ENCODE measurements at regions not wholly inside any gene's neighbourhood (a gene's known extent, or its start where the extent isn't known, plus 50 kb on each side); places are given as distances from the start of the nearest gene placed in this dataset.

DNA sequence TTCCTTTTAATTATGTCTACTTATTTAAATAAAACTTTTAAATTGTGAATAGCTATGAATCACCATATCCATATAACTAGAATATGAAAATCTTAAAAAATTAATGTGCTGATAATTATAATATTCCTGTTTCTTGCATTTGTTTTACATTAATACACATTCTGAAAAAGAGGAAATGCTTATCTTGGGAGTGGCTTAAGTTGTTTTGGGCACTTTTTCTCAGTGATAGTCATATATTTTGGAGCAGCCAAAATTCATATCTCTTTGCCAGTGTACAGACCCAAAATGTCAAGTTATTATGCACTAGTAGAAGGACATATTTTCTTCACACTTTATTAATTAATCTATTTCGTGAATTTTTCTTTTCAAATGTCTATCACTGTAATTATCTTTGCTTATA lies 838.5 kb downstream of the USP25 start:
- no peaks in the 10 kb centered on the region for H3K9me3 ChIP-seq (ENCODE audit: low read depth)
- no peak overlapping the region for H3K27ac ChIP-seq
- no peaks in the 10 kb centered on the region for H3K36me3 ChIP-seq
- TF ChIP-seq, protein P1, sequence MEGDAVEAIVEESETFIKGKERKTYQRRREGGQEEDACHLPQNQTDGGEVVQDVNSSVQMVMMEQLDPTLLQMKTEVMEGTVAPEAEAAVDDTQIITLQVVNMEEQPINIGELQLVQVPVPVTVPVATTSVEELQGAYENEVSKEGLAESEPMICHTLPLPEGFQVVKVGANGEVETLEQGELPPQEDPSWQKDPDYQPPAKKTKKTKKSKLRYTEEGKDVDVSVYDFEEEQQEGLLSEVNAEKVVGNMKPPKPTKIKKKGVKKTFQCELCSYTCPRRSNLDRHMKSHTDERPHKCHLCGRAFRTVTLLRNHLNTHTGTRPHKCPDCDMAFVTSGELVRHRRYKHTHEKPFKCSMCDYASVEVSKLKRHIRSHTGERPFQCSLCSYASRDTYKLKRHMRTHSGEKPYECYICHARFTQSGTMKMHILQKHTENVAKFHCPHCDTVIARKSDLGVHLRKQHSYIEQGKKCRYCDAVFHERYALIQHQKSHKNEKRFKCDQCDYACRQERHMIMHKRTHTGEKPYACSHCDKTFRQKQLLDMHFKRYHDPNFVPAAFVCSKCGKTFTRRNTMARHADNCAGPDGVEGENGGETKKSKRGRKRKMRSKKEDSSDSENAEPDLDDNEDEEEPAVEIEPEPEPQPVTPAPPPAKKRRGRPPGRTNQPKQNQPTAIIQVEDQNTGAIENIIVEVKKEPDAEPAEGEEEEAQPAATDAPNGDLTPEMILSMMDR (IDR thresholded peaks at IDR 0.05; ENCODE audit: low read depth, low read length): no peak
- no peak overlapping the region for H3K4me3 ChIP-seq
- H3K27me3 ChIP-seq: no peaks in the 10 kb centered on the region
- DNase-seq (ENCODE audit: low read depth in 1 of 2, low spot score in 1 of 2): no peak
- no peaks in the 10 kb centered on the region for H3K4me1 ChIP-seq (ENCODE audit: low read depth)

GRCh38 chr21:16568661-16569060 lies 838.9 kb downstream of the USP25 start:
- Histone ChIP-seq H3K4me3 (no peak overlapping the region), H3K27me3 (no peaks in the 10 kb centered on the region), H3K4me1 (ENCODE audit: low read depth) (no peaks in the 10 kb centered on the region), H3K27ac (no peak overlapping the region), H3K36me3 (no peaks in the 10 kb centered on the region), H3K9me3 (ENCODE audit: low read depth) (no peaks in the 10 kb centered on the region)
- DNase-seq (ENCODE audit: low read depth in 1 of 2, low spot score in 1 of 2): no peak
- TF ChIP-seq, protein P1 (IDR thresholded peaks at IDR 0.05; ENCODE audit: low read depth, low read length): no peak

GRCh38 chr21:16569679-16570078 lies 839.9 kb downstream of the USP25 start:
- no peak overlapping the region for H3K27ac ChIP-seq
- no peaks in the 10 kb centered on the region for H3K36me3 ChIP-seq
- H3K9me3 ChIP-seq (ENCODE audit: low read depth): no peaks in the 10 kb centered on the region
- TF ChIP-seq, protein P1 (IDR thresholded peaks at IDR 0.05; ENCODE audit: low read depth, low read length): no peak
- no peak overlapping the region for H3K4me3 ChIP-seq
- no peak for DNase-seq (ENCODE audit: low read depth in 1 of 2, low spot score in 1 of 2)
- H3K4me1 ChIP-seq (ENCODE audit: low read depth): no peaks in the 10 kb centered on the region
- no peaks in the 10 kb centered on the region for H3K27me3 ChIP-seq

DNA sequence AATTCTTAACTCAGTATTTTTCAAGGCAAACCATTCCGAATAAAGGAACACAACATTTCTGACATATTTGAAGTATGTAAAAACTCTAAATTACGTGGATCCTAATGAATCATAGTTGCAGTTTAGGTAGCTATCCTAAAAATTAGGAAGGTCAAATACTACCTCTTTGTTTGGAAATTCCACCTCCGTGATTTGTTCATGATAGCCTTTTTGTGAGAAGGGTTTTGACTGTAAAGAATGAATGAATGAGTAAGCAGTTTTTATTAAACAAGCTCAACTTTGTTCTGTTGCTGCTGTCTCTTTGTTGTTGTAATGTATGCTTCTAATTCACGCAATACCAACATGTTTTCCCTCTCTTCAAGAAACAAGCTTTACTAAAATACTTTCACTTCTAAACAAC lies 840.4 kb downstream of the USP25 start:
- Histone ChIP-seq H3K27me3 (no peaks in the 10 kb centered on the region), H3K27ac (no peak overlapping the region), H3K36me3 (no peaks in the 10 kb centered on the region), H3K9me3 (ENCODE audit: low read depth) (no peaks in the 10 kb centered on the region), H3K4me3 (no peak overlapping the region), H3K4me1 (ENCODE audit: low read depth) (no peaks in the 10 kb centered on the region)
- no peak for DNase-seq (ENCODE audit: low read depth in 1 of 2, low spot score in 1 of 2)
- TF ChIP-seq, protein P1 (IDR thresholded peaks at IDR 0.05; ENCODE audit: low read depth, low read length): no peak

- Histone ChIP-seq H3K4me1 (ENCODE audit: low read depth) (no peaks in the 10 kb centered on the region), H3K4me3 (no peak overlapping the region), H3K27me3 (no peaks in the 10 kb centered on the region), H3K9me3 (ENCODE audit: low read depth) (no peaks in the 10 kb centered on the region), H3K27ac (no peak overlapping the region), H3K36me3 (no peaks in the 10 kb centered on the region)
- no peak for DNase-seq (ENCODE audit: low read depth in 1 of 2, low spot score in 1 of 2)
- TF ChIP-seq, protein P1 (IDR thresholded peaks at IDR 0.05; ENCODE audit: low read depth, low read length): no peak
Observed at GRCh38 chr21:16570856-16571255, 841.1 kb downstream of the USP25 start.

DNA sequence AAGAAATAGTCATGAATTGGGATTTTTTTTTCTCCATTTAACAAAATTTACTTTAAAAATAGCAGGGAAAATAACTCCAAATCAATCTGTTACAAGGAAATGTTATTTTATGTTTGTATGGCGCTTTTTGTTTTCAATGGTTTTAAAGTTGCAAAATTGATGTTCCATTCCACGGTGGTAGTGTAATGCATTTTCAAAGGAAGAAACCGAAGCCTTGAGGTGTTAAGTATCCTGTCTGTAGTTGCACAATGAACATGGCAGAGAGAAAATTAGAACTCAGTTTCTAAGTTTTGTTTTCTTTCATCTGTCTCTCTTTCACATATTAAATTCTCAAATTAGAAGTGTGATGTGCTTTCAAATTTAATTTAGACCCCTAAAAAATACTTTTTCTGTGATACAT lies 841.8 kb downstream of the USP25 start:
- H3K4me1 ChIP-seq (ENCODE audit: low read depth): no peaks in the 10 kb centered on the region
- no peak overlapping the region for H3K4me3 ChIP-seq
- TF ChIP-seq, protein P1 (IDR thresholded peaks at IDR 0.05; ENCODE audit: low read depth, low read length): no peak
- H3K9me3 ChIP-seq (ENCODE audit: low read depth): no peaks in the 10 kb centered on the region
- no peak overlapping the region for H3K27ac ChIP-seq
- DNase-seq (ENCODE audit: low read depth in 1 of 2, low spot score in 1 of 2): no peak
- H3K27me3 ChIP-seq: no peaks in the 10 kb centered on the region
- H3K36me3 ChIP-seq: no peaks in the 10 kb centered on the region
